ENCODE measurements at regions not wholly inside any gene's neighbourhood (a gene's known extent, or its start where the extent isn't known, plus 50 kb on each side); places are given as distances from the start of the nearest gene placed in this dataset.

GRCh38 chr4:27986476-27986875 is 1125.8 kb downstream of the STIM2 start:
- TF ChIP-seq CTCF (IDR thresholded peaks at IDR 0.05; ENCODE audit: insufficient read depth, low read length, poor library complexity, severe bottlenecking) = no peak
- DNase-seq (ENCODE audit: extremely low read depth, insufficient read length) = no peak
- no peaks in the 10 kb centered on the region for H3K36me3 ChIP-seq (ENCODE audit: control insufficient read depth, insufficient read depth, low read length)
- H3K27me3 ChIP-seq (replicated peaks; ENCODE audit: control insufficient read depth, insufficient read depth, low read length) = no peaks in the 10 kb centered on the region
- no peak overlapping the region for H3K4me3 ChIP-seq (replicated peaks; ENCODE audit: low read depth, low read length)

DNA sequence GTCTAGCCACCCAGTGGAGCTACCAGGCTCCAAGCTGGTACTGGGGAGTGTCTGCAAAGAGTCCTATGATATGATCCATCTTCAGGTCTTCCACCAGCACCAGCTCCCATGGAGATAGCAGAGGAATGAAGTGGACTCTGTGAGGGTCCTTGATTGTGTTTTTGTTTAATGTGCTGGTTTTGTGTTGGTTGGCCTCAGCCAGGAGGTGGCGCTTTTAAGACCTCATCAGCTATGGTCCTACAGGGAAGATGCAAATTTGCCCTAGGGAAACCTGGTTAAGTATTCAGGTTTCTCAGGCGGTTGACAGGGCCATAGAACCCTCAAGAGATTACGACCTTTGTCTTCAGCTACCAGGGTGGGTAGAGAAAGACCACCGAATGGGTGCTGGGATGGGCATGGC is 1141.1 kb downstream of the STIM2 start:
- H3K36me3 ChIP-seq (ENCODE audit: control insufficient read depth, insufficient read depth, low read length) = no peaks in the 10 kb centered on the region
- no peak for DNase-seq (ENCODE audit: extremely low read depth, insufficient read length)
- H3K27me3 ChIP-seq (replicated peaks; ENCODE audit: control insufficient read depth, insufficient read depth, low read length) = no peaks in the 10 kb centered on the region
- no peak for TF ChIP-seq CTCF (IDR thresholded peaks at IDR 0.05; ENCODE audit: insufficient read depth, low read length, poor library complexity, severe bottlenecking)
- H3K4me3 ChIP-seq (replicated peaks; ENCODE audit: low read depth, low read length) = no peak overlapping the region

DNA sequence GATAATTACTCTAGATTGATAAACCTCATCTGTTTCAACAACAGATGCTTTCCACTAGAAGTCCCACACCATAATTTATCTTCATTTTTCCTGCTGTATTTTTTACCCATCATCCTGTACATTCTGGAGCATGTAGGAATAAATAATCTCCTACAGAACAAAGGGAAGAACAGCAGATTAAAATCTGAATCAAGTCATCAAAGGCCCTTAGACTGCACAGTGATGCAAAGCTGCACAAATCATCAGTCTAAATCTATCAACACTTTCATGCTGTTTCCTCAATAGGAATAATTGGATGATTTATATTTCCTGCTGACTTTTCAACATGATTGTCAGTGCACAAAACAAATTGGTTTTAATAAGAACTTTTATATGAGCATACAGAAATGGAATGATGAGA is 1143.9 kb downstream of the STIM2 start:
- no peak for DNase-seq (ENCODE audit: extremely low read depth, insufficient read length)
- H3K27me3 ChIP-seq (replicated peaks; ENCODE audit: control insufficient read depth, insufficient read depth, low read length) = no peaks in the 10 kb centered on the region
- H3K36me3 ChIP-seq (ENCODE audit: control insufficient read depth, insufficient read depth, low read length) = no peaks in the 10 kb centered on the region
- no peak for TF ChIP-seq CTCF (IDR thresholded peaks at IDR 0.05; ENCODE audit: insufficient read depth, low read length, poor library complexity, severe bottlenecking)
- no peak overlapping the region for H3K4me3 ChIP-seq (replicated peaks; ENCODE audit: low read depth, low read length)

DNA sequence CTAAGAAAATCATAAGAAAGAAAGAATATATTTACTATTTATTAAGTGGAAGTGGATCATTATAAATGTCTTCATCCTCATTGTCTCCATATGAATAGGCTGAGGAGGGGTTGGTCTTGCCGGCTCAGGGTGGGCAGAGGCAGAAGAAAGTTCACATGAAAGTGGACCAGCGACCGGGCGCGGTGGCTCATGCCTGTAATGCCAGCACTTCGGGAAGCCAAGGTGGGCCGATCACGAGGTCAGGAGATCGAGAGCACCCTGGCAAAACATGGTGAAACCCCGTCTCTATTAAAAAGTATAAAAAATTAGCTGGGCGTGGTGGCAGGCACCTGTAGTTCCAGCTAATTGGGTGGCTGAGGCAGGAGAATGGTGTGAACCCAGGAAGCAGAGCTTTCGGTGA is 1145.4 kb downstream of the STIM2 start:
- DNase-seq (ENCODE audit: extremely low read depth, insufficient read length) = no peak
- no peaks in the 10 kb centered on the region for H3K36me3 ChIP-seq (ENCODE audit: control insufficient read depth, insufficient read depth, low read length)
- no peaks in the 10 kb centered on the region for H3K27me3 ChIP-seq (replicated peaks; ENCODE audit: control insufficient read depth, insufficient read depth, low read length)
- H3K4me3 ChIP-seq (replicated peaks; ENCODE audit: low read depth, low read length) = no peak overlapping the region
- TF ChIP-seq CTCF (IDR thresholded peaks at IDR 0.05; ENCODE audit: insufficient read depth, low read length, poor library complexity, severe bottlenecking) = no peak

- no peaks in the 10 kb centered on the region for H3K27me3 ChIP-seq (replicated peaks; ENCODE audit: control insufficient read depth, insufficient read depth, low read length)
- TF ChIP-seq CTCF (IDR thresholded peaks at IDR 0.05; ENCODE audit: insufficient read depth, low read length, poor library complexity, severe bottlenecking) = no peak
- DNase-seq (ENCODE audit: extremely low read depth, insufficient read length) = no peak
Observed at GRCh38 chr4:28007693-28008092, 1147.1 kb downstream of the STIM2 start.

GRCh38 chr4:28009541-28009940 is 1148.9 kb downstream of the STIM2 start:
- DNase-seq (ENCODE audit: extremely low read depth, insufficient read length) = no peak
- no peaks in the 10 kb centered on the region for H3K36me3 ChIP-seq (ENCODE audit: control insufficient read depth, insufficient read depth, low read length)
- no peak for TF ChIP-seq CTCF (IDR thresholded peaks at IDR 0.05; ENCODE audit: insufficient read depth, low read length, poor library complexity, severe bottlenecking)
- no peak overlapping the region for H3K4me3 ChIP-seq (replicated peaks; ENCODE audit: low read depth, low read length)
- H3K27me3 ChIP-seq (replicated peaks; ENCODE audit: control insufficient read depth, insufficient read depth, low read length) = no peaks in the 10 kb centered on the region

More at GRCh38 chr4:28007693-28008092, 1147.1 kb downstream of the STIM2 start:
- H3K4me3 ChIP-seq (replicated peaks; ENCODE audit: low read depth, low read length) = no peak overlapping the region
- no peaks in the 10 kb centered on the region for H3K36me3 ChIP-seq (ENCODE audit: control insufficient read depth, insufficient read depth, low read length)
